GM18861 (cell line): ENCODE measurements at regions not wholly inside any gene's neighbourhood (a gene's known extent, or its start where the extent isn't known, plus 50 kb on each side); places are given as distances from the start of the nearest gene placed in this dataset.

Source experiments
- ATAC-seq: cut with Tn5 transposase; IDR thresholded peaks from one replicate; pipeline ENCODE4 v1.9.1; 2021; ENCODE audit not compliant: unreplicated experiment

DNA sequence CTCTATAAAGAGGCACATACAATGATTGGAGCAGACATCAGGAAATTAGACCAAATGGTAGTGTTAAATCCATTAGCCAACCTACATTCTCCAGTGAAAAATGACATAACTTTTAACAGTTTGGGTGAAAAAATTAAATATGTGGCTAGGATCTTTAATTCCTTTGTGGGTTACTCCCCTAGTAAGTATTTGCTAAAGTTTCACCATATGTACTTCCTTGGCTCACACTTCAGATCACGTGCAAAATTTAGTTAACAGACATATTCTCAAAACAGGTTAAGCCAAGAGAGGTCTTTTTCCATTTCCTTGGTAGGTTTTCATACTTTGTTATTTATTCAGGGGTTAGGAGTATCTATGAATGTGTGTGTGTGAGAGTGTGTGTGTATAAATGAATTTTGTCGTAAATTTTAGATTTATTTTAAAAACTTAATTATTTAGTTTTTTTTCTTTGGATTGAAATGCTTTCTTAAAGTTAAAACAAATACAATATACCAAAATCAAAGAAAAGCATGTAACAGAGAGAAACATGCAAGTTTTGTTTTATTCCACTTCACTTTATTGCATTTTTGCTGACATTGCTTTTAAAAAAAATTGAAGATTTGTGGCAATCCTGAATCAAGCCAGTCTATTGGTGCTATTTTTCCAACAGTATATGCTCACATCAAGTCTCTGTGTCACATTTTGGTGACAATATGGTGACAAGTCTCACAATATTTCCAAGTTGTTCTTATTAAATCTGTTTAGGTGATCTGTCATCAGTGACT lies 258.7 kb downstream of the FLRT2 start:
- no peak for ATAC-seq

DNA sequence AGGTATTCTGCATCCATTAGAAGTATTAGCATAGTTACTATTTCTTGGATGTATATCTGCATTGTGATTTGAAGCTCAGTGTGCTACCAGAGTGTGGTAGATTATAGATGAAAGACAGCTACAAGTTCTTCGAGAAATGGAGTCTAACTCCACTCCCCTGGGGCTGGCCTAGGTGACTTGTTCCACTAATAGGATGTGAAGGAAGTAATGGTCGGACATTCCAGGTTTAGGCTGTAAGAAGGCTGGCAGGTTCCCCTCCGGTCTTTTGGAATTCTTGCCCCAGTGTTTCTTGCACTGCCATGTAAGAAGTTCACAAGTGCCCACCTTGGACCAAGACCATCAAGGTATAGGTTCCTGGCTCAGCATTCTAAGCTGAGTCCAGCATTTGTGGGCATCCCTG lies 236.4 kb downstream of the FLRT2 start:
- ATAC-seq: no peak

- ATAC-seq: no peak
Measured at GRCh38 chr14:85764822-85765221, 234.9 kb downstream of the FLRT2 start.

- ATAC-seq: no peak
Measured at GRCh38 chr14:85762526-85762925, 232.6 kb downstream of the FLRT2 start.

GRCh38 chr14:85752175-85752574 lies 222.2 kb downstream of the FLRT2 start:
- ATAC-seq: no peak

- no peak for ATAC-seq
Measured at GRCh38 chr14:85744573-85744972, 214.6 kb downstream of the FLRT2 start.

GRCh38 chr14:85732031-85732430 lies 202.1 kb downstream of the FLRT2 start:
- ATAC-seq: no peak

DNA sequence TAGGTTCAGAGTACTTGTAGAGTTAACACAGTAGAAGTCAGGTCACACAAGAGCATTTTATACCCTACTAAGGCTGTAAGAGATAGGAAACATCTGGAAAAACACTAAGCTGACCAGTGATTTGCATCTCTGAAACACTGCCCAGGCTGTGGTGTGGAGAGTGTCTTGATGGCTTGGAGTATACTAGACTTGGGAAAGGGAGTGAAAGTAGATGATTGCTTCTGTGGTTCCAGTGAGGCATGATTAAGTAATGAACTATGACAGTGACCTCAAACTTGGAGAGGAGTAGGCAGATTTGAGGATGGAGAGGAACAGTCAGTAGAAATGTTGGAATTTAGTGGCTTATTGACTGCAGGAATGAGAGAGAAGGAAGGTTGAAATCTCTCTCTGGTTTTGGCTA lies 201.2 kb downstream of the FLRT2 start:
- ATAC-seq: no peak

DNA sequence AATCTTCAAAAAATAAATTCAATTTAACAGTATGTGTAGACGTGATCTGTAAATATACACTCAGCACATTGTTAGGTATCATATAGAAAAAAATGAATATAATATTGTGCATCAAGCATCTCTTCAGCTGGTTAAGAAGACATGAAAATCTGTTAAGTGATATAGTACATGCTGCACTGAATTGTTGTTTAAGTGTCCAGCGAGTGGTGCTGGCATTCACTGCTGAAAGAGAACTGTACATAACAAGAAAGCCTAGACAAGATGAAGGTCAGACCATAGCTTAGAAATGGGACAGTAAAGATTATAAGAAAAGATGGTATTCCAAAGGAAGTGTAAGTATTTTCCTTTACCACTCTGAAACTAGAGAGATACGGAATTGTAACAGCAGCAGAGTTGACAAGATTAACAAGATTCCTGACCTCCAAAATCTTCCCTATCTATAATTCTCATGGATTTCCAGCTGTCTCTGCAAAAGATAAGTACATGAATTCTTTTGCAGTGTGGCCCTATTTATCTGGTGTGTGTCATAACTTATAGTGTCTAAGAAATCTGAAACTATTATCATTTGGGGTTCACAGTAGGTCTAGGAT lies 198.6 kb downstream of the FLRT2 start:
- no peak for ATAC-seq

DNA sequence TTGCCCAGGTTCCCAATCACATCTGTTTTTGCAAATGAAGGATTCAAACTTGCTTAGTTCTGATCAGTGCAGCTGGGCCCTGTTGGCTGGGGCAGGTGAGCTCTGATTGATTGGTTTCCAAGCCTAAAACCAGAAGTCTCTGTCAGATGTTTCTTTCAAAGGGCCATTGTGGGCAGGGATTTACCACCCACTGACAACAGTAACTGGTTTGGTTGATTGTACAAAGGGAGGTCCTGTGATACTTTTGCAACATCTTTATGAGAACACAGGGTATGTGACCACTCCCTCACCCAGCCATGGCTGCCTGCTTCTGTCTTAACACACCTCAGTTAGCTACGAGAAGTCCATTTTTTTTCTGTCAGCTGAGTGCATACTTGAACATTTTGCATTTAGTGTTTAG lies 184.1 kb downstream of the FLRT2 start:
- ATAC-seq: no peak

DNA sequence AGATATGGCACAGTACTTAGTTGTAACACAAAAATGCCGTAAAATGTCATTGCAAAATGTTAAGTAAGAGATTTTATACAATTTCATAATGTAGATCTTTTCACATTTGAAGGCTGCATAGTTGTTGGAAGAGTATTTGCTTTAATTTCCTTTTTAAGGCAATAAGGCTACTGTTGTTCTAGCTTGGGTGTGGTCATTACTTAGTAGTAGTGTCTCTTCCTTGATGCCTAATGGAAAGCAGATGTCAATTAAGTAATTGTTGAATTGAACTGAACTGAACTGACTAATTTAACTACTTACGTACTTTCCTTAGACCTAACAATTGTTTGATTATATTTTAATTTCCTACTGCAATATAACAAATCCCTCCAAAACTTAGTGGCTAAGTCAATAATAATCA lies 181.7 kb downstream of the FLRT2 start:
- ATAC-seq: no peak
